ENCODE measurements at regions not wholly inside any gene's neighbourhood (a gene's known extent, or its start where the extent isn't known, plus 50 kb on each side); places are given as distances from the start of the nearest gene placed in this dataset.

GRCh38 chr3:30421266-30421665, 185.1 kb upstream of the TGFBR2 start:
- no peak for TF ChIP-seq CTCF (conservative IDR thresholded peaks at IDR 0.05; ENCODE audit: low read depth in 2 of 2)
- TF ChIP-seq POLR2AphosphoS5 (IDR thresholded peaks at IDR 0.05; ENCODE audit: low read depth): no peak

Data from GM23338 (cell line).